COLO668 (cell line): ENCODE measurements at regions not wholly inside any gene's neighbourhood (a gene's known extent, or its start where the extent isn't known, plus 50 kb on each side); places are given as distances from the start of the nearest gene placed in this dataset.

Experiments used
- DNase-seq: peaks from one replicate; lab custom pipeline; 2025; ENCODE audit not compliant: unreplicated experiment; lab: John Stamatoyannopoulos, UW

GRCh38 chrX:42624524-42624923 lies 153.4 kb downstream of the PPP1R2C start:
- DNase-seq = no peak

GRCh38 chrX:42619068-42619467 lies 158.9 kb downstream of the PPP1R2C start:
- DNase-seq = no peak

GRCh38 chrX:42616981-42617380 lies 161.0 kb downstream of the PPP1R2C start:
- DNase-seq = no peak

GRCh38 chrX:42615161-42615563 lies 162.8 kb downstream of the PPP1R2C start:
- no peak for DNase-seq

- DNase-seq = no peak
Measured at GRCh38 chrX:42606591-42606990, 171.4 kb downstream of the PPP1R2C start.

- DNase-seq = no peak
Measured at GRCh38 chrX:42604302-42604701, 173.7 kb downstream of the PPP1R2C start.

GRCh38 chrX:42603016-42603415 lies 174.9 kb downstream of the PPP1R2C start:
- DNase-seq = no peak

- DNase-seq = no peak
Measured at GRCh38 chrX:42602566-42602965, 175.4 kb downstream of the PPP1R2C start.

- no peak for DNase-seq
Measured at GRCh38 chrX:42602136-42602535, 175.8 kb downstream of the PPP1R2C start.

GRCh38 chrX:42597481-42597880 lies 180.5 kb downstream of the PPP1R2C start:
- DNase-seq = no peak

GRCh38 chrX:42585842-42586621 lies 191.9 kb downstream of the PPP1R2C start:
- no peak for DNase-seq

GRCh38 chrX:42577936-42578470 lies 200.0 kb downstream of the PPP1R2C start:
- no peak for DNase-seq

- no peak for DNase-seq
Measured at GRCh38 chrX:42567268-42567667, 210.7 kb downstream of the PPP1R2C start.

- DNase-seq = no peak
Measured at GRCh38 chrX:42565739-42566138, 212.2 kb downstream of the PPP1R2C start.

GRCh38 chrX:42546800-42547199 lies 231.2 kb downstream of the PPP1R2C start:
- DNase-seq = no peak

GRCh38 chrX:42544883-42545282 lies 233.1 kb downstream of the PPP1R2C start:
- DNase-seq = no peak

- no peak for DNase-seq
Measured at GRCh38 chrX:42541554-42541953, 236.4 kb downstream of the PPP1R2C start.

- DNase-seq = no peak
Measured at GRCh38 chrX:42540146-42540545, 237.8 kb downstream of the PPP1R2C start.

GRCh38 chrX:42538405-42538804 lies 239.6 kb downstream of the PPP1R2C start:
- DNase-seq = no peak

GRCh38 chrX:42536286-42536685 lies 241.7 kb downstream of the PPP1R2C start:
- no peak for DNase-seq

- DNase-seq = no peak
Measured at GRCh38 chrX:42535233-42535632, 242.7 kb downstream of the PPP1R2C start.

GRCh38 chrX:42533761-42534160 lies 244.2 kb downstream of the PPP1R2C start:
- DNase-seq = no peak

- no peak for DNase-seq
Measured at GRCh38 chrX:42531441-42531840, 246.5 kb downstream of the PPP1R2C start.
